ENCODE measurements at regions not wholly inside any gene's neighbourhood (a gene's known extent, or its start where the extent isn't known, plus 50 kb on each side); places are given as distances from the start of the nearest gene placed in this dataset.

DNA sequence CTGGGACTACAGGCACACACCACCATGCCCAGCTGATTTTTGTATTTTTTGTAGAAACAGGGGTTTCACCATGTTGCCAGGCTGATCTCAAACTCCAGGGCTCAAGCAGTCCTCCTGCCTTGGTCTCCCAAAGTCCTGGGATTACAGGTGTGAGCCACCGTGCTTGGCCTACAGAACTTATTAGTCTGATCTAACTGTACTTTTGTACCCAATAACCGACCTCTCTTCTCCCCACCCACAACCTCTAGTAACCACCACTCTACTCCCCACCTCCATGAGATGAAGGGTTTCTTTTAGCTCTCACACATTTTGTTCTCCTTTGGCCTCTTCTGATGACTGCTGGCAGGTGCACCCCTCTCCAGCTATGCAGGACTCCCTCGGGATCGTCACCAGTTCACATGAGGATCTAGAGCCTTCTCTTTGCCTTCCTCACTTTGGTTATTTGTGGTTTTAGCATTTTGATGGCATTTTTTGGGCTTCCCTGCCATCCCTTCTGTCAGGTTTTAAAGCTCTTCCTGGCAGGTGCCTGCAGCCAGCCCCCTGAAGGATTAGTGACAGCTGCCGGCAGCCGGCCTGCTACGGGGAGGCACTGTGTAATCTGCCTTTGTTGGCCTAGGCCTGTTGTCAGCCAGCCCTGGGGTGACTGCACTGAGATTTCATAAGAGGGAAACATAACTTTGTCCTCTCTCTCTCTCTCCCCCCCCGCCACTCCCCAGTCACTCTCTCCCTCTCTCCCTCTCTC is 99.8 kb upstream of the ATP1A1 start:
- no peaks in the 10 kb centered on the region for H3K9me3 Mint-ChIP-seq
- WGBS (ENCODE audit: insufficient coverage) = 91% methylated on average over 5 of the region's 8 CpGs
- POLR2A ChIA-PET = no interaction called here

DNA sequence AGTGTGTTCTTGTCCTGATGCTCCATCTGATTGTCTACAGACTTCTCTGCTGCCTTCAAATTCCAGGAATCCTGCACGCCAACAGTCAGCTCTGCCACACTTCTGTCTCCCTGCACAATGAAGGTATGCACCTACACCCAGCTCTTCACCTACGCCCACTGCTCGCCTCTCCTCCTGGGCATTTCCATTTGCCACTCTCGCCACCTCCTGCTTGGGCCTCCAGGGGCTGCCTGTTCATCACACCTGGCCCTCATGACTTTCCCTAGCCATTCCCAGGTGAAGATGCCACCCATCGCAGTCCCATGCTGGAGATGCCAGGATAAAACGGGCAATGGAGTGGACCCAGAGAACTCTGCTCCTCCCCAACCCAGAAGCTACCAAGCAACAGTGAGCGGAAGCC is 96.5 kb upstream of the ATP1A1 start:
- Mint-ChIP-seq H3K4me1 (peaks cover 0 to 24% (median 2%) of the 10 kb centered on the region in 3 donors), H3K9me3 (no peaks in the 10 kb centered on the region), H3K36me3 (peaks cover 4% of the 10 kb centered on the region), H3K27me3 (peaks cover 0 to 3% of the 10 kb centered on the region in 2 donors), H3K27ac (no peak overlapping the region), H3K4me3 (no peak overlapping the region)
- ChIA-PET POLR2A (no interaction called here), CTCF (no interaction called here)
- H3K4me1 ChIP-seq (ENCODE audit: control insufficient read depth in 1 of 2, extremely low read depth in 1 of 2, insufficient read depth in 2 of 2, low read length in 2 of 2) = no peaks in the 10 kb centered on the region
- 88% methylated on average over 5 of the region's 7 CpGs for WGBS (ENCODE audit: insufficient coverage)
- no peak for DNase-seq
- no peak overlapping the region for H3K27ac ChIP-seq (ENCODE audit: low read length)
- no peak overlapping the region for H3K4me3 ChIP-seq (ENCODE audit: control insufficient read depth in 1 of 2, extremely low read depth in 1 of 2, low read length in 1 of 2)
- H3K9me3 ChIP-seq = no peaks in the 10 kb centered on the region
- H3K27me3 ChIP-seq (replicated peaks in 1 of 2; ENCODE audit: control insufficient read depth in 2 of 2, extremely low read depth in 1 of 2, insufficient read depth in 2 of 2, low read length in 1 of 2) = peaks cover 0 to 6% of the 10 kb centered on the region in 2 experiments
- H3K36me3 ChIP-seq (ENCODE audit: control insufficient read depth in 2 of 2, extremely low read depth in 1 of 2, insufficient read depth in 1 of 2, low read length in 1 of 2) = no peaks in the 10 kb centered on the region
- ATAC-seq (replicated peaks in 1 of 4) = no peak

More for the DNA sequence above, 99.8 kb upstream of the ATP1A1 start:
- Histone ChIP-seq H3K27ac (ENCODE audit: low read length) (no peak overlapping the region), H3K36me3 (ENCODE audit: control insufficient read depth in 2 of 2, extremely low read depth in 1 of 2, insufficient read depth in 1 of 2, low read length in 1 of 2) (no peaks in the 10 kb centered on the region), H3K9me3 (no peaks in the 10 kb centered on the region), H3K4me3 (ENCODE audit: control insufficient read depth in 1 of 2, extremely low read depth in 1 of 2, low read length in 1 of 2) (no peak overlapping the region), H3K27me3 (replicated peaks in 1 of 2; ENCODE audit: control insufficient read depth in 2 of 2, extremely low read depth in 1 of 2, insufficient read depth in 2 of 2, low read length in 1 of 2) (peaks cover 0 to 6% of the 10 kb centered on the region in 2 experiments), H3K4me1 (ENCODE audit: control insufficient read depth in 1 of 2, extremely low read depth in 1 of 2, insufficient read depth in 2 of 2, low read length in 2 of 2) (peaks cover 0 to under 1% of the 10 kb centered on the region in 2 experiments)
- DNase-seq = no peak
- CTCF ChIA-PET = no interaction called here
- Mint-ChIP-seq H3K4me1 (peaks cover 2 to 29% (median 8%) of the 10 kb centered on the region in 3 donors), H3K4me3 (no peak overlapping the region), H3K27ac (peak overlapping the region in 1 of 2 donors; percentile 13), H3K27me3 (no peaks in the 10 kb centered on the region), H3K36me3 (no peaks in the 10 kb centered on the region)
- ATAC-seq (replicated peaks in 1 of 4) = no peak

DNA sequence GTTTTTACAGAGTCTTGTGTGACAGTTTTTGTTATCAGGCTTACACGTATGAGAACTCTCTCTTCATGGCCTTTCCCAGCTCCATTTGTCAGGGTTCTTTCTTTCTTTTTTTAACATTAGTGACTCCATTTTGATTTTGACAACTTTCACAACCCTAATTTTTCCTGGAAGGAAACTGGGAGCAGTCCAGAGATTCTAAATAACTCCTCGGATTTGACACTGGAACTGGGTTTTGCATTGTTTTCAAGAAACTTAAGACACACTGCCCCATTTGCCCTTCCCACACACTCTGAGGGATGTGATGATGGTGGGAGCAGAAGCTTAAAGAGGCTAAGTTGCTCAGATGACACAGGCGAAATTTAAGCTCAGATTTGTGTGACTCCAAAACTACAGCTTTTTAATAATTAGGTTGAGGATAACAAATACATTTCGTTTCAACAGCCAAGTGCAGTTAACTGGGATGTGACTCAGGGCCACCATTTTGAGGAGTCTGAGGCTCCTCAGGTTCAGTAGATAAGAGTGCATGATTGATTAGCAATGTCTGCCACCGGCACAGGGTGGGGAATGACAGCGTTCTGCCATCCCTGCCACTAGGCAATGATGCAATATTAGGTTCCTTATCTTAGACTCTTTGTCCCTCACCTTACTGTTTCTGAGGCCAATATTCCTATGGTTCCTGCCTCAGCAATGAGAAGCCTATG is 95.1 kb upstream of the ATP1A1 start:
- H3K9me3 Mint-ChIP-seq = peaks cover 0 to 6% (median 0%) of the 10 kb centered on the region in 3 donors
- H3K27ac Mint-ChIP-seq = no peak overlapping the region
- ChIA-PET CTCF (no interaction called here), POLR2A (no interaction called here)
- DNase-seq = no peak
- H3K27me3 Mint-ChIP-seq = peaks cover 0 to 3% of the 10 kb centered on the region in 2 donors
- Histone ChIP-seq H3K9me3 (no peaks in the 10 kb centered on the region), H3K27ac (ENCODE audit: low read length) (no peak overlapping the region), H3K36me3 (ENCODE audit: control insufficient read depth in 2 of 2, extremely low read depth in 1 of 2, insufficient read depth in 1 of 2, low read length in 1 of 2) (no peaks in the 10 kb centered on the region), H3K4me1 (ENCODE audit: control insufficient read depth in 1 of 2, extremely low read depth in 1 of 2, insufficient read depth in 2 of 2, low read length in 2 of 2) (no peaks in the 10 kb centered on the region), H3K27me3 (replicated peaks in 1 of 2; ENCODE audit: control insufficient read depth in 2 of 2, extremely low read depth in 1 of 2, insufficient read depth in 2 of 2, low read length in 1 of 2) (peaks cover 0 to 6% of the 10 kb centered on the region in 2 experiments), H3K4me3 (ENCODE audit: control insufficient read depth in 1 of 2, extremely low read depth in 1 of 2, low read length in 1 of 2) (no peak overlapping the region)
- H3K4me1 Mint-ChIP-seq = peaks cover 0 to 24% (median 2%) of the 10 kb centered on the region in 3 donors
- H3K4me3 Mint-ChIP-seq = no peak overlapping the region
- WGBS (ENCODE audit: insufficient coverage) = 75% methylated on average over 1 of the region's 6 CpGs
- ATAC-seq (replicated peaks in 1 of 4) = no peak
- peaks cover 4% of the 10 kb centered on the region for H3K36me3 Mint-ChIP-seq

DNA sequence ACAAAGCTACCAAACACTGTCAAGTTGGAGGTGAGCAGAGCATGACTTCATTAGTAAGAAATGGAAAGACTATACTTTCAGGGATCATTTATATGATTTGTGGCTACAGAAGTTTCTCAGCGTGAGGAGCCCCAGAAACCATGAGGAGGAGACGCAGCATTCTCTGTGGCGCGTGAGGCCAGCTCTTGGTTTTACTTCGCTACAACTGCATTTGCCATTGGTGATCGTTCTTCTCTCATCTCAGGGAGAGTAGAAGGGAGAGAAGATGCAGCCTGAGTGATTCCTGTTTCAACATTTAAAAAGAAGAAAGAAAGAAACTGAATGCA is 94.5 kb upstream of the ATP1A1 start:
- Mint-ChIP-seq H3K4me1 (peaks cover 0 to 20% (median 2%) of the 10 kb centered on the region in 3 donors), H3K9me3 (peaks cover 0 to 6% (median 0%) of the 10 kb centered on the region in 3 donors), H3K27ac (no peak overlapping the region), H3K27me3 (peaks cover 0 to 3% of the 10 kb centered on the region in 2 donors), H3K36me3 (peaks cover 4% of the 10 kb centered on the region), H3K4me3 (no peak overlapping the region)
- ChIA-PET POLR2A (interaction anchor here in 1 of 2 donors (0.8 kb wide), 1 partner anchor 88 kb away, joined by 5 read pairs; no protein-coding TSS in a partner anchor), CTCF (no interaction called here)
- no peaks in the 10 kb centered on the region for H3K4me1 ChIP-seq (ENCODE audit: control insufficient read depth in 1 of 2, extremely low read depth in 1 of 2, insufficient read depth in 2 of 2, low read length in 2 of 2)
- peaks cover 0 to 6% of the 10 kb centered on the region in 2 experiments for H3K27me3 ChIP-seq (replicated peaks in 1 of 2; ENCODE audit: control insufficient read depth in 2 of 2, extremely low read depth in 1 of 2, insufficient read depth in 2 of 2, low read length in 1 of 2)
- no peak for DNase-seq
- 97% methylated on average over 6 of the region's 6 CpGs for whole genome bisulfite sequencing (ENCODE audit: insufficient coverage)
- H3K27ac ChIP-seq (ENCODE audit: low read length) = no peak overlapping the region
- no peaks in the 10 kb centered on the region for H3K9me3 ChIP-seq
- H3K4me3 ChIP-seq (ENCODE audit: control insufficient read depth in 1 of 2, extremely low read depth in 1 of 2, low read length in 1 of 2) = no peak overlapping the region
- H3K36me3 ChIP-seq (ENCODE audit: control insufficient read depth in 2 of 2, extremely low read depth in 1 of 2, insufficient read depth in 1 of 2, low read length in 1 of 2) = no peaks in the 10 kb centered on the region
- no peak for ATAC-seq (replicated peaks in 1 of 4)

DNA sequence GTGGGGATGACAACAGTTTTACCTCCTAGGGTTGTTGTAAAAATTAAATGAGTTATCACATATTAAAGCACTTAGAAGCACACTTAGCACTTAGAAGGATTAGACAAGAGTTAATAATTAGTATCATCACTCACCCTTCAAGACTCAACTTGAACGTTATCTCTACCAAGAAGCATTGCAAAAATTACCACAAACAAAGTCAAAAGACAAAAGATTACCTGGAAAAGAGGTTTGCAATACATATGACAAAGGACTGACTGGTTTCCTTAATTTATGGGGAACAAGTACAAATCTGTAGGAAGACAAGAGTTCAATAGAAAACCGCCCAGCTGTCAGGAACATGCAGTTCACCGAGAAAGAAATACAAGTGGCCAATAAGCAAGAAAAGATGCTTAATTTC is 93.3 kb upstream of the ATP1A1 start:
- ChIA-PET POLR2A (no interaction called here), CTCF (no interaction called here)
- Histone ChIP-seq H3K27me3 (replicated peaks in 1 of 2; ENCODE audit: control insufficient read depth in 2 of 2, extremely low read depth in 1 of 2, insufficient read depth in 2 of 2, low read length in 1 of 2) (peaks cover 0 to 6% of the 10 kb centered on the region in 2 experiments), H3K4me1 (ENCODE audit: control insufficient read depth in 1 of 2, extremely low read depth in 1 of 2, insufficient read depth in 2 of 2, low read length in 2 of 2) (no peaks in the 10 kb centered on the region), H3K27ac (ENCODE audit: low read length) (no peak overlapping the region), H3K36me3 (ENCODE audit: control insufficient read depth in 2 of 2, extremely low read depth in 1 of 2, insufficient read depth in 1 of 2, low read length in 1 of 2) (no peaks in the 10 kb centered on the region), H3K4me3 (ENCODE audit: control insufficient read depth in 1 of 2, extremely low read depth in 1 of 2, low read length in 1 of 2) (no peak overlapping the region), H3K9me3 (no peaks in the 10 kb centered on the region)
- DNase-seq (no peak), ATAC-seq (replicated peaks in 1 of 4) (no peak)
- WGBS (ENCODE audit: insufficient coverage) = no CpG with 5 or more reads among the region's 3 CpGs
- H3K27ac Mint-ChIP-seq = no peak overlapping the region
- H3K36me3 Mint-ChIP-seq = peaks cover 4% of the 10 kb centered on the region
- H3K27me3 Mint-ChIP-seq = peaks cover 0 to 3% of the 10 kb centered on the region in 2 donors
- no peak overlapping the region for H3K4me3 Mint-ChIP-seq
- peaks cover 0 to 15% (median 2%) of the 10 kb centered on the region in 3 donors for H3K4me1 Mint-ChIP-seq
- peaks cover 0 to 6% (median 0%) of the 10 kb centered on the region in 3 donors for H3K9me3 Mint-ChIP-seq

DNA sequence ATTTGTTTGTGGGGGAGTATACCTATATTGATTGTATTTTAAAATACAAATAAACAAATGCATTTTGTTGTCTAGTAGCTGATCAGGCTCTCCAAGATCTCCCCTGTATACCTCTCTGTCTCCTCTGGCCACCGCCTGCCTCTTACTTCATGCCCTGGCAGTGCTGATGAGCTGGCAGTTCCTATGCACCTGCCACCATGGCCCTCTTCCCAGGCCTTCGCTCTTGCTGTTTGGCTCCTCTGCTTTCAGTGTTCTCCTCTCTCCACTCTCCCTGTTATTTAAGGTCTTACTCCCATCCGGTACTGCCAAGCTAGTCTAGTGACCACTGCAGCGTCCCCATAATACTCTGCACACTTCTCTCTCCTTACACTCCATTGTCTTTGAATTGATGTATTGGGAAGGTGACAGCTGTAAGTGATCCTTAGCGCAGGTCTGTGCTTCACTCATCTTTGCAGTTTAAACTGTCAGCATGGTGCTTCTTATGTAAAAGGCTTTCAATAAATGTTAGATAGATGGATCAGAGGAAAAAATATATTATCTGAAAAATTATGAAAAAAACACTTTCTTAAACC is 88.1 kb upstream of the ATP1A1 start:
- ChIA-PET CTCF (interaction anchor here in 1 of 2 donors (0.6 kb wide), 1 partner anchor 491 kb away, joined by 3 read pairs; no protein-coding TSS in a partner anchor), POLR2A (no interaction called here)
- Mint-ChIP-seq H3K9me3 (peaks cover 0 to 6% (median 0%) of the 10 kb centered on the region in 3 donors), H3K4me1 (peaks cover 3 to 9% (median 7%) of the 10 kb centered on the region in 3 donors), H3K4me3 (no peak overlapping the region), H3K27me3 (peaks cover 0 to 3% of the 10 kb centered on the region in 2 donors), H3K27ac (no peak overlapping the region), H3K36me3 (peaks cover 4% of the 10 kb centered on the region)
- Histone ChIP-seq H3K4me1 (ENCODE audit: control insufficient read depth in 1 of 2, extremely low read depth in 1 of 2, insufficient read depth in 2 of 2, low read length in 2 of 2) (no peaks in the 10 kb centered on the region), H3K27ac (ENCODE audit: low read length) (no peak overlapping the region), H3K4me3 (ENCODE audit: control insufficient read depth in 1 of 2, extremely low read depth in 1 of 2, low read length in 1 of 2) (no peak overlapping the region), H3K27me3 (replicated peaks in 1 of 2; ENCODE audit: control insufficient read depth in 2 of 2, extremely low read depth in 1 of 2, insufficient read depth in 2 of 2, low read length in 1 of 2) (no peaks in the 10 kb centered on the region), H3K9me3 (no peaks in the 10 kb centered on the region), H3K36me3 (ENCODE audit: control insufficient read depth in 2 of 2, extremely low read depth in 1 of 2, insufficient read depth in 1 of 2, low read length in 1 of 2) (no peaks in the 10 kb centered on the region)
- DNase-seq (no peak), ATAC-seq (replicated peaks in 1 of 4) (no peak)
- WGBS (ENCODE audit: insufficient coverage) = 100% methylated on average over 2 of the region's 5 CpGs
